SK-N-SH (cell line): ENCODE measurements at regions not wholly inside any gene's neighbourhood (a gene's known extent, or its start where the extent isn't known, plus 50 kb on each side); places are given as distances from the start of the nearest gene placed in this dataset.

Experiments
- CTCF ChIA-PET: fragments of 300-600, 350-600 bp; formaldehyde crosslinking; extraction: SDS; loops from one replicate; lab custom pipeline; 2021; lab: Yijun Ruan, JAX
- POLR2A ChIA-PET: fragments of 350-600 bp; sonication (Branson Sonifier 250); formaldehyde crosslinking; extraction: SDS; loops from one replicate; lab custom pipeline; 2020; ENCODE audit warnings: antibody characterized with exemption, inconsistent platforms; lab: Yijun Ruan, JAX
- DNase-seq: peaks from one replicate; pipeline ENCODE4 v3.0.0; 2012
- H2AFZ ChIP-seq: fragments of 200-600 bp; sonication (generic); 2 replicates; pipeline ENCODE4 v1.8.1; 2016; ENCODE audit warnings: antibody characterized with exemption, mild to moderate bottlenecking, low read depth
- H3F3A ChIP-seq: fragments of 200-600 bp; sonication (generic); replicated peaks from 2 replicates; pipeline ENCODE3; 2016; ENCODE audit warnings: antibody characterized with exemption, mild to moderate bottlenecking; ENCODE audit not compliant: insufficient read depth
- H3K27ac ChIP-seq, 2 experiments: fragments of 200-500 bp in 1 of 2; fragments of 200-600 bp in 1 of 2; sonication (Bioruptor generic) in 1 of 2; sonication (generic), shearing (Covaris generic) in 1 of 2; 2 replicates each; pipeline versions ENCODE4 v1.5.1 to v1.6.1; 2014 to 2016; ENCODE audit warnings: low read depth in 2 of 2, inconsistent platforms in 1 of 2, low read length in 1 of 2, mild to moderate bottlenecking in 1 of 2, mixed read lengths in 1 of 2
- H3K27me3 ChIP-seq: fragments of 200-600 bp; sonication (generic), shearing (Covaris generic); 2 replicates; pipeline ENCODE4 v1.6.1; 2016; ENCODE audit warnings: mixed run types; ENCODE audit not compliant: insufficient read depth
- H3K36me3 ChIP-seq, 2 experiments: fragments of 200-500 bp in 1 of 2; fragments of 200-600 bp in 1 of 2; sonication (Bioruptor generic) in 1 of 2; sonication (generic) in 1 of 2; replicated peaks in 1 of 2; 2 replicates each; pipeline versions ENCODE3 to v1.5.1; 2014 to 2016; ENCODE audit warnings: low read length in 1 of 2, mild to moderate bottlenecking in 1 of 2; ENCODE audit not compliant: insufficient read depth in 2 of 2, control insufficient read depth in 1 of 2
- H3K4me1 ChIP-seq, 2 experiments: fragments of 200-500 bp in 1 of 2; fragments of 200-600 bp in 1 of 2; sonication (Bioruptor generic) in 1 of 2; sonication (generic), shearing (Covaris generic) in 1 of 2; 2 replicates each; pipeline versions ENCODE4 v1.5.1 to v1.6.1; 2014 to 2016; ENCODE audit warnings: low read depth in 1 of 2, low read length in 1 of 2, mixed run types in 1 of 2; ENCODE audit not compliant: insufficient read depth in 2 of 2, control insufficient read depth in 1 of 2
- H3K4me2 ChIP-seq: fragments of 200-600 bp; sonication (generic), shearing (Covaris generic); 2 replicates; pipeline ENCODE4 v1.6.1; 2017; ENCODE audit warnings: mixed run types
- H3K4me3 ChIP-seq, 2 experiments: fragments of 200-500 bp in 1 of 2; fragments of 200-600 bp in 1 of 2; sonication (Bioruptor generic) in 1 of 2; sonication (generic), shearing (Covaris generic) in 1 of 2; 2 replicates each; pipeline versions ENCODE4 v1.5.1 to v1.8.1; 2014 to 2016; ENCODE audit warnings: low read depth in 2 of 2, inconsistent platforms in 1 of 2, low read length in 1 of 2, mild to moderate bottlenecking in 1 of 2, mixed read lengths in 1 of 2, moderate library complexity in 1 of 2
- H3K79me2 ChIP-seq: fragments of 200-600 bp; sonication (generic); 2 replicates; pipeline ENCODE4 v1.8.1; 2017; ENCODE audit warnings: mild to moderate bottlenecking; ENCODE audit not compliant: insufficient read depth
- H3K9ac ChIP-seq: fragments of 200-600 bp; sonication (generic); 2 replicates; pipeline ENCODE4 v1.6.1; 2017; ENCODE audit warnings: mixed run types
- H3K9me2 ChIP-seq: fragments of 200-600 bp; sonication (generic); 2 replicates; pipeline ENCODE4 v1.6.1; 2017; ENCODE audit warnings: mixed run types
- H3K9me3 ChIP-seq: fragments of 200-600 bp; sonication (generic); 2 replicates; pipeline ENCODE4 v1.6.1; 2017; ENCODE audit warnings: mixed run types, mild to moderate bottlenecking, moderate library complexity
- H4K20me1 ChIP-seq: fragments of 200-600 bp; sonication (generic); 2 replicates; pipeline ENCODE4 v1.6.1; 2017; ENCODE audit warnings: mild to moderate bottlenecking, mixed run types; ENCODE audit not compliant: insufficient read depth
- CHD2 ChIP-seq: fragments of 150-350 bp; IDR thresholded peaks from 2 replicates; pipeline ENCODE4 v1.6.1; 2018; ENCODE audit warnings: low read length; ENCODE audit not compliant: partially characterized antibody
- CTCF ChIP-seq: fragments of 200-600 bp; sonication (generic); IDR thresholded peaks from 2 replicates; pipeline ENCODE4 v1.6.1; 2017; ENCODE audit warnings: antibody characterized with exemption, mild to moderate bottlenecking, moderate library complexity
- ELF1 ChIP-seq: IDR thresholded peaks from 2 replicates; pipeline ENCODE4 v1.4.0; 2012
- EP300 ChIP-seq, 2 experiments: IDR thresholded peaks; 2 replicates each; pipeline versions ENCODE4 v1.4.0 to v1.6.1; 2012; ENCODE audit warnings: borderline replicate concordance in 1 of 2, low read depth in 1 of 2, low read length in 1 of 2
- EZH2phosphoT487 ChIP-seq: fragments of 200-600 bp; sonication (generic); IDR thresholded peaks from 2 replicates; pipeline ENCODE4 v1.6.1; 2017; ENCODE audit warnings: low read depth, mixed run types, mild to moderate bottlenecking, antibody characterized with exemption, moderate library complexity, borderline replicate concordance
- FOSL2 ChIP-seq: IDR thresholded peaks from 2 replicates; pipeline ENCODE4 v1.4.0; 2012; ENCODE audit warnings: low read depth, mild to moderate bottlenecking, moderate library complexity, borderline replicate concordance
- MAX ChIP-seq: IDR thresholded peaks from 2 replicates; pipeline ENCODE4 v1.4.0; 2012; ENCODE audit warnings: low read depth
- MXI1 ChIP-seq: IDR thresholded peaks from 2 replicates; pipeline ENCODE4 v1.6.1; 2012; ENCODE audit warnings: mild to moderate bottlenecking, low read depth, low read length, improper control_type of control experiment
- NRF1 ChIP-seq: IDR thresholded peaks from 2 replicates; pipeline ENCODE4 v1.6.1; 2012; ENCODE audit warnings: low read depth, mild to moderate bottlenecking, low read length
- RAD21 ChIP-seq: IDR thresholded peaks from 2 replicates; pipeline ENCODE4 v1.6.1; 2012; ENCODE audit warnings: mild to moderate bottlenecking, low read length
- RCOR1 ChIP-seq: fragments of 150-350 bp; IDR thresholded peaks from 2 replicates; pipeline ENCODE4 v1.6.1; 2017; ENCODE audit warnings: antibody characterized with exemption, low read length
- RFX5 ChIP-seq: IDR thresholded peaks from 2 replicates; pipeline ENCODE4 v1.6.1; 2012; ENCODE audit warnings: mild to moderate bottlenecking, improper control_type of control experiment, low read length
- RXRA ChIP-seq: IDR thresholded peaks from 2 replicates; pipeline ENCODE4 v1.4.0; 2012; ENCODE audit warnings: low read depth, mild to moderate bottlenecking, borderline replicate concordance
- SMC3 ChIP-seq: IDR thresholded peaks from 2 replicates; pipeline ENCODE4 v1.6.1; 2012; ENCODE audit warnings: low read depth, low read length, improper control_type of control experiment
- TAF1 ChIP-seq: IDR thresholded peaks from 2 replicates; pipeline ENCODE4 v1.6.1; 2012; ENCODE audit warnings: low read depth, mild to moderate bottlenecking, low read length, moderate library complexity, borderline replicate concordance
- USF1 ChIP-seq: IDR thresholded peaks from 2 replicates; pipeline ENCODE4 v1.4.0; 2012; ENCODE audit warnings: low read depth, borderline replicate concordance
- ZBTB33 ChIP-seq: IDR thresholded peaks from 2 replicates; pipeline ENCODE4 v1.4.0; 2012; ENCODE audit warnings: low read depth, borderline replicate concordance
- WGBS: methylation state at CpG from one replicate; pipeline ENCODE4 v1.1.6; 2017; ENCODE audit warnings: low lambda C conversion rate; 5-methylcytosine and 5-hydroxymethylcytosine counted together

- WGBS: 55% methylated on average over 2 of the region's 2 CpGs
- Histone ChIP-seq H3F3A (no peaks in the 10 kb centered on the region), H3K9me2 (no peaks in the 10 kb centered on the region), H3K9ac (no peak overlapping the region), H3K79me2 (no peaks in the 10 kb centered on the region), H3K27me3 (no peaks in the 10 kb centered on the region), H4K20me1 (no peaks in the 10 kb centered on the region), H2AFZ (no peak overlapping the region), H3K4me3 (no peak overlapping the region), H3K4me2 (no peak overlapping the region), H3K36me3 (no peaks in the 10 kb centered on the region), H3K4me1 (no peaks in the 10 kb centered on the region), H3K9me3 (no peaks in the 10 kb centered on the region)
- DNase-seq: peak; percentile 3
- ChIA-PET CTCF (interaction anchor here (1.1 to 1.3 kb wide), 3 partner anchors 165 to 581 kb away, joined by 3 to 4 read pairs (median 3); no protein-coding TSS in a partner anchor), POLR2A (interaction anchor here (0.7 kb wide), 1 partner anchor 863 kb away, joined by 4 read pairs; no protein-coding TSS in a partner anchor)
- TF ChIP-seq MAX (no peak), NRF1 (no peak), SMC3 (peak; percentile 33; the same call in 1 of the 2 replicates), RCOR1 (no peak), CTCF (peak; percentile 60), RAD21 (peak; percentile 67), RFX5 (no peak)
- TF ChIP-seq, all 33 proteins: peak for 3
- no peak overlapping the region for H3K27ac ChIP-seq
These were observed 305.4 kb downstream of the PCDH18 start for GRCh38 chr4:137226900-137227299.

GRCh38 chr4:137226221-137226620 lies 306.1 kb downstream of the PCDH18 start:
- no peak overlapping the region for H3K27ac ChIP-seq
- no peaks in the 10 kb centered on the region for H3K9me2 ChIP-seq
- no peak for TF ChIP-seq USF1
- TF ChIP-seq EZH2phosphoT487: no peak
- TF ChIP-seq MXI1: no peak
- no peak for TF ChIP-seq RAD21
- TF ChIP-seq RXRA: no peak
- TF ChIP-seq RCOR1: no peak
- no peak for TF ChIP-seq ELF1
- TF ChIP-seq ZBTB33: no peak
- no peak for TF ChIP-seq CHD2
- TF ChIP-seq EP300 (IDR thresholded peaks at IDR 0.05; ENCODE audit: borderline replicate concordance in 1 of 2, low read depth in 1 of 2, low read length in 1 of 2): no peak
- no peak for TF ChIP-seq SMC3
- TF ChIP-seq FOSL2: no peak
- no peak for TF ChIP-seq TAF1
- H3K79me2 ChIP-seq: no peaks in the 10 kb centered on the region
- no peak overlapping the region for H3K9ac ChIP-seq
- no peaks in the 10 kb centered on the region for H3K36me3 ChIP-seq
- H4K20me1 ChIP-seq: no peaks in the 10 kb centered on the region
- no peaks in the 10 kb centered on the region for H3K4me1 ChIP-seq
- ChIA-PET POLR2A (interaction anchor here (0.7 kb wide), 1 partner anchor 1790 kb away, joined by 3 read pairs; no protein-coding TSS in a partner anchor), CTCF (interaction anchor here (1.1 kb wide), 2 partner anchors 166 to 581 kb away, joined by 3 read pairs; no protein-coding TSS in a partner anchor)
- H3K27me3 ChIP-seq: no peaks in the 10 kb centered on the region
- H3K9me3 ChIP-seq: no peaks in the 10 kb centered on the region
- no peak overlapping the region for H3K4me2 ChIP-seq
- no peaks in the 10 kb centered on the region for H3F3A ChIP-seq
- H2AFZ ChIP-seq: no peak overlapping the region
- 82% methylated on average over 2 of the region's 2 CpGs for WGBS
- no peak for DNase-seq
- H3K4me3 ChIP-seq: no peak overlapping the region
